ENCODE measurements at regions not wholly inside any gene's neighbourhood (a gene's known extent, or its start where the extent isn't known, plus 50 kb on each side); places are given as distances from the start of the nearest gene placed in this dataset.

GRCh38 chr15:87681104-87681503 is 575.4 kb downstream of the NTRK3 start:
- TF ChIP-seq TSHZ1 (tag by site-specific recombination; IDR thresholded peaks at IDR 0.05; ENCODE audit: borderline replicate concordance) (no peak), FEZF1 (tag by site-specific recombination; IDR thresholded peaks at IDR 0.05) (no peak), MZF1 (tag by site-specific recombination; IDR thresholded peaks at IDR 0.05; ENCODE audit: borderline replicate concordance) (no peak), ZNF670 (tag by site-specific recombination; IDR thresholded peaks at IDR 0.05; ENCODE audit: low read depth) (no peak), ZNF777 (tag by site-specific recombination; IDR thresholded peaks at IDR 0.05; ENCODE audit: borderline replicate concordance) (no peak), CTCF (tag by site-specific recombination; IDR thresholded peaks at IDR 0.05) (no peak), ZNF548 (tag by site-specific recombination; IDR thresholded peaks at IDR 0.05) (no peak), ZNF513 (tag by site-specific recombination; IDR thresholded peaks at IDR 0.05) (no peak), ZSCAN4 (tag by site-specific recombination; IDR thresholded peaks at IDR 0.05) (no peak)
